Caco-2 (cell line): ENCODE measurements at regions not wholly inside any gene's neighbourhood (a gene's known extent, or its start where the extent isn't known, plus 50 kb on each side); places are given as distances from the start of the nearest gene placed in this dataset.

Source experiments
- BruUV-seq: library from RNA; stranded (reverse); fragments of 400-500 nt; replicated peaks from 2 replicates; lab custom pipeline; 2021; lab: Mats Ljungman, UMichigan
- CTCF ChIA-PET: fragments of 300-600 bp; sonication (Branson Sonifier 250); formaldehyde crosslinking; loops from one replicate; lab custom pipeline; 2022; ENCODE audit warnings: antibody characterized with exemption; lab: Charles Lee
- POLR2A ChIA-PET: fragments of 300-600 bp; sonication (Branson Sonifier 250); formaldehyde crosslinking; loops from one replicate; lab custom pipeline; 2022; ENCODE audit warnings: antibody characterized with exemption; lab: Charles Lee
- DNase-seq, 2 experiments: peaks; one replicate each; pipeline versions ENCODE4 v3.0.0 to v3.0.0-alpha.2; 2020 to 2022
- H3K27me3 ChIP-seq: replicated peaks from 2 replicates; pipeline ENCODE4 v1.6.0; 2011; ENCODE audit warnings: low read length; ENCODE audit not compliant: control insufficient read depth, insufficient read depth
- H3K36me3 ChIP-seq: 2 replicates; pipeline ENCODE4 v1.5.1; 2011; ENCODE audit warnings: low read length; ENCODE audit not compliant: control insufficient read depth, insufficient read depth
- H3K4me1 ChIP-seq: fragments of 250-450 bp; sonication (Bioruptor Pico); 2 replicates; pipeline ENCODE4 v1.5.1; 2020; ENCODE audit warnings: mild to moderate bottlenecking
- H3K4me3 ChIP-seq: 2 replicates; pipeline ENCODE4 v1.5.1; 2011; ENCODE audit warnings: low read depth, mild to moderate bottlenecking, control low read depth, low read length
- H3K9me3 ChIP-seq: fragments of 250-450 bp; sonication (Bioruptor Pico); 2 replicates; pipeline ENCODE4 v1.5.1; 2020; ENCODE audit warnings: mild to moderate bottlenecking, moderate library complexity
- H3K27ac Mint-ChIP-seq: one replicate; pipeline ENCODE4 v1.8.0; 2022; ENCODE audit warnings: mixed read lengths; ENCODE audit not compliant: unreplicated experiment
- H3K27me3 Mint-ChIP-seq: one replicate; pipeline ENCODE4 v1.8.0; 2022; ENCODE audit warnings: mixed read lengths; ENCODE audit not compliant: insufficient read depth, unreplicated experiment
- H3K36me3 Mint-ChIP-seq: one replicate; pipeline ENCODE4 v1.8.0; 2022; ENCODE audit warnings: mild to moderate bottlenecking, mixed read lengths; ENCODE audit not compliant: insufficient read depth, unreplicated experiment
- H3K4me1 Mint-ChIP-seq: one replicate; pipeline ENCODE4 v1.8.0; 2022; ENCODE audit warnings: low read depth, mixed read lengths; ENCODE audit not compliant: unreplicated experiment
- H3K4me3 Mint-ChIP-seq: one replicate; pipeline ENCODE4 v1.8.0; 2022; ENCODE audit warnings: mild to moderate bottlenecking, moderate library complexity, mixed read lengths; ENCODE audit not compliant: unreplicated experiment
- H3K9me3 Mint-ChIP-seq: one replicate; pipeline ENCODE4 v1.8.0; 2022; ENCODE audit warnings: mixed read lengths; ENCODE audit not compliant: unreplicated experiment
- CTCF ChIP-seq, 2 experiments: fragments of 200-600 bp in 1 of 2; IDR thresholded peaks; 1 replicate in 1 of 2; 2 replicates in 1 of 2; pipeline versions ENCODE4 v1.5.1 to v1.8.0; 2011 to 2022; ENCODE audit warnings: antibody characterized with exemption in 1 of 2, control low read depth in 1 of 2, inconsistent platforms in 1 of 2, low read depth in 1 of 2, low read length in 1 of 2, mild to moderate bottlenecking in 1 of 2, moderate library complexity in 1 of 2; ENCODE audit not compliant: insufficient read depth in 1 of 2, severe bottlenecking in 1 of 2, unreplicated experiment in 1 of 2
- intact Hi-C: fragments of 100-400 bp; cut with micrococcal nuclease; formaldehyde crosslinking; loops from one replicate; pipeline ENCODE4 v1.10.0; 2022; ENCODE audit not compliant: unreplicated experiment

- H3K9me3 ChIP-seq = no peaks in the 10 kb centered on the region
- intact Hi-C loops = no loop called here
- Mint-ChIP-seq H3K27me3 (peaks cover 37% of the 10 kb centered on the region), H3K9me3 (no peaks in the 10 kb centered on the region), H3K27ac (no peak overlapping the region), H3K4me1 (no peaks in the 10 kb centered on the region), H3K4me3 (no peak overlapping the region), H3K36me3 (no peaks in the 10 kb centered on the region)
- no peak overlapping the region for H3K4me3 ChIP-seq
- no peak for TF ChIP-seq CTCF (IDR thresholded peaks at IDR 0.05; ENCODE audit: insufficient read depth in 1 of 2, low read depth in 1 of 2, low read length in 1 of 2, severe bottlenecking in 1 of 2, unreplicated experiment in 1 of 2)
- ChIA-PET CTCF (no interaction called here), POLR2A (no interaction called here)
- no peaks in the 10 kb centered on the region for H3K27me3 ChIP-seq
- H3K4me1 ChIP-seq = no peaks in the 10 kb centered on the region
- no peaks in the 10 kb centered on the region for H3K36me3 ChIP-seq
- no peak for DNase-seq
- BruUV-seq = no TSS peak
Measured at GRCh38 chr11:130689222-130689908, 226.9 kb downstream of the SNX19 start.

GRCh38 chr11:130691581-130691980 lies 224.7 kb downstream of the SNX19 start:
- TF ChIP-seq CTCF (IDR thresholded peaks at IDR 0.05; ENCODE audit: insufficient read depth in 1 of 2, low read depth in 1 of 2, low read length in 1 of 2, severe bottlenecking in 1 of 2, unreplicated experiment in 1 of 2) = no peak
- H3K4me3 ChIP-seq = no peak overlapping the region
- Mint-ChIP-seq H3K36me3 (no peaks in the 10 kb centered on the region), H3K27me3 (peaks cover 41% of the 10 kb centered on the region), H3K4me1 (no peaks in the 10 kb centered on the region), H3K4me3 (no peak overlapping the region), H3K9me3 (no peaks in the 10 kb centered on the region), H3K27ac (no peak overlapping the region)
- no peaks in the 10 kb centered on the region for H3K4me1 ChIP-seq
- H3K36me3 ChIP-seq = no peaks in the 10 kb centered on the region
- DNase-seq = no peak
- CTCF ChIA-PET = no interaction called here
- no peaks in the 10 kb centered on the region for H3K9me3 ChIP-seq
- H3K27me3 ChIP-seq = no peaks in the 10 kb centered on the region
- POLR2A ChIA-PET = no interaction called here
- BruUV-seq = no TSS peak
- intact Hi-C loops = no loop called here

- no peak for DNase-seq
- Mint-ChIP-seq H3K4me3 (no peak overlapping the region), H3K36me3 (no peaks in the 10 kb centered on the region), H3K9me3 (no peaks in the 10 kb centered on the region), H3K27me3 (peaks cover 40% of the 10 kb centered on the region), H3K27ac (no peak overlapping the region), H3K4me1 (no peaks in the 10 kb centered on the region)
- CTCF ChIA-PET = no interaction called here
- Histone ChIP-seq H3K27me3 (no peaks in the 10 kb centered on the region), H3K9me3 (no peaks in the 10 kb centered on the region), H3K4me1 (no peaks in the 10 kb centered on the region), H3K36me3 (no peaks in the 10 kb centered on the region), H3K4me3 (no peak overlapping the region)
- BruUV-seq = no TSS peak
- intact Hi-C loops = no loop called here
- no peak for TF ChIP-seq CTCF (IDR thresholded peaks at IDR 0.05; ENCODE audit: insufficient read depth in 1 of 2, low read depth in 1 of 2, low read length in 1 of 2, severe bottlenecking in 1 of 2, unreplicated experiment in 1 of 2)
- POLR2A ChIA-PET = no interaction called here
Measured at GRCh38 chr11:130692220-130692619, 224.1 kb downstream of the SNX19 start.
